Hepatic stellate cell (primary cell): ENCODE measurements at regions not wholly inside any gene's neighbourhood (a gene's known extent, or its start where the extent isn't known, plus 50 kb on each side); places are given as distances from the start of the nearest gene placed in this dataset.
"Not testable (repeated sequence)": the region's sequence is repeated elsewhere in the genome, so short reads cannot be mapped to it uniquely, and the experiment has no call there.

ENCODE experiments used
- DNase-seq: peaks from one replicate; pipeline ENCODE4 v3.0.0; 2011; ENCODE audit warnings: low spot score

GRCh38 chr9:135295551-135296300, 183.9 kb upstream of the PPP1R26 start:
- no peak for DNase-seq

- DNase-seq, result no peak
Observed at GRCh38 chr9:135296735-135297455, 182.7 kb upstream of the PPP1R26 start.

GRCh38 chr9:135297456-135298075, 182.0 kb upstream of the PPP1R26 start:
- DNase-seq, result no peak

GRCh38 chr9:135299239-135299590, 180.4 kb upstream of the PPP1R26 start:
- no peak for DNase-seq

GRCh38 chr9:135299651-135300345, 179.8 kb upstream of the PPP1R26 start:
- no peak for DNase-seq

- no peak for DNase-seq
Observed at GRCh38 chr9:135300346-135301141, 179.0 kb upstream of the PPP1R26 start.

- no peak for DNase-seq
Observed at GRCh38 chr9:135301271-135302263, 178.0 kb upstream of the PPP1R26 start.

- no peak for DNase-seq
Observed at GRCh38 chr9:135302329-135303279, 177.0 kb upstream of the PPP1R26 start.

- no peak for DNase-seq
Observed at GRCh38 chr9:135303280-135303647, 176.3 kb upstream of the PPP1R26 start.

- no peak for DNase-seq
Observed at GRCh38 chr9:135303865-135304499, 175.6 kb upstream of the PPP1R26 start.

- no peak for DNase-seq
Observed at GRCh38 chr9:135304886-135305285, 174.7 kb upstream of the PPP1R26 start.

GRCh38 chr9:135305546-135306180, 173.9 kb upstream of the PPP1R26 start:
- DNase-seq, result no peak

- DNase-seq, result no peak
Observed at GRCh38 chr9:135306699-135307098, 172.9 kb upstream of the PPP1R26 start.

GRCh38 chr9:135307300-135307699, 172.3 kb upstream of the PPP1R26 start:
- no peak for DNase-seq

- not testable (repeated sequence) for DNase-seq
Observed at GRCh38 chr9:135307919-135308318, 171.7 kb upstream of the PPP1R26 start.

- DNase-seq, result no peak
Observed at GRCh38 chr9:135308821-135309762, 170.5 kb upstream of the PPP1R26 start.

- no peak for DNase-seq
Observed at GRCh38 chr9:135309763-135310125, 169.8 kb upstream of the PPP1R26 start.
